GM10266 (cell line): ENCODE measurements at regions not wholly inside any gene's neighbourhood (a gene's known extent, or its start where the extent isn't known, plus 50 kb on each side); places are given as distances from the start of the nearest gene placed in this dataset.
"Not testable (repeated sequence)": the region's sequence is repeated elsewhere in the genome, so short reads cannot be mapped to it uniquely, and the experiment has no call there.

Experiments
- DNase-seq: peaks from one replicate; pipeline ENCODE4 v3.0.0; 2012; ENCODE audit errors: extremely low spot score
- CTCF ChIP-seq: IDR thresholded peaks from 2 replicates; pipeline ENCODE4 v1.5.1; 2012; ENCODE audit warnings: mild to moderate bottlenecking, low read depth; ENCODE audit not compliant: control insufficient read depth, insufficient read depth; ENCODE audit errors: missing control alignments

GRCh38 chr4:160403081-160403480 is 1300.2 kb downstream of the RAPGEF2 start:
- DNase-seq = no peak
- no peak for TF ChIP-seq CTCF

- no peak for TF ChIP-seq CTCF
- no peak for DNase-seq
Observed at GRCh38 chr4:160406263-160406825, 1303.5 kb downstream of the RAPGEF2 start.

GRCh38 chr4:160414496-160414895 is 1311.6 kb downstream of the RAPGEF2 start:
- TF ChIP-seq CTCF = no peak
- no peak for DNase-seq

GRCh38 chr4:160423879-160424451 is 1321.1 kb downstream of the RAPGEF2 start:
- no peak for DNase-seq
- no peak for TF ChIP-seq CTCF

- no peak for TF ChIP-seq CTCF
- DNase-seq = no peak
Observed at GRCh38 chr4:160426233-160426632, 1323.4 kb downstream of the RAPGEF2 start.

- DNase-seq = no peak
- TF ChIP-seq CTCF = no peak
Observed at GRCh38 chr4:160450876-160451275, 1348.0 kb downstream of the RAPGEF2 start.

GRCh38 chr4:160481696-160482690 is 1379.1 kb downstream of the RAPGEF2 start:
- not testable (repeated sequence) for DNase-seq
